ENCODE measurements at regions not wholly inside any gene's neighbourhood (a gene's known extent, or its start where the extent isn't known, plus 50 kb on each side); places are given as distances from the start of the nearest gene placed in this dataset.

DNA sequence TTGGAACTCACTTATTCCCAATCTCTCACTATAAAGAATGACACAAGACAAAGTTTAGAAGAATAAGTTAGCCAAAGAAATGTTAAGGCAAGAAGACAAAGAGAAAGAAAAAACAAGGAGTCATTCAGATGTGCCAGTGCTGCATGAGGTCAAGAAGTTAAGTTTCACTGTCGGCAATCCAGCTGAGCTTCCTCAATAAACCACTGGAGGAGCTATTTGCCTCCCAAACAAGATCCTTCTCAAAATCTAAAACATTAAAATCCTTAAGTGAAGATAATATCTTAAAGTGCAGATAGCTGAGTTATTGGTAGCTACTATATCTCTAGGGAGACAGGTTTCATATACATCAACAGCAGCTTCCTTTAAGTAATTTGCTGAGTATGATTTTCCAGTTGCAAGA is 512.3 kb downstream of the HDGFL1 start:
- ATAC-seq (ENCODE audit: low read depth): no peak
- Mint-ChIP-seq H3K4me3 (no peak overlapping the region), H3K27me3 (no peaks in the 10 kb centered on the region), H3K9me3 (peaks cover 3% of the 10 kb centered on the region), H3K4me1 (no peaks in the 10 kb centered on the region), H3K36me3 (ENCODE audit: low read depth) (no peaks in the 10 kb centered on the region), H3K27ac (no peak overlapping the region)
- TF ChIP-seq, protein P1, sequence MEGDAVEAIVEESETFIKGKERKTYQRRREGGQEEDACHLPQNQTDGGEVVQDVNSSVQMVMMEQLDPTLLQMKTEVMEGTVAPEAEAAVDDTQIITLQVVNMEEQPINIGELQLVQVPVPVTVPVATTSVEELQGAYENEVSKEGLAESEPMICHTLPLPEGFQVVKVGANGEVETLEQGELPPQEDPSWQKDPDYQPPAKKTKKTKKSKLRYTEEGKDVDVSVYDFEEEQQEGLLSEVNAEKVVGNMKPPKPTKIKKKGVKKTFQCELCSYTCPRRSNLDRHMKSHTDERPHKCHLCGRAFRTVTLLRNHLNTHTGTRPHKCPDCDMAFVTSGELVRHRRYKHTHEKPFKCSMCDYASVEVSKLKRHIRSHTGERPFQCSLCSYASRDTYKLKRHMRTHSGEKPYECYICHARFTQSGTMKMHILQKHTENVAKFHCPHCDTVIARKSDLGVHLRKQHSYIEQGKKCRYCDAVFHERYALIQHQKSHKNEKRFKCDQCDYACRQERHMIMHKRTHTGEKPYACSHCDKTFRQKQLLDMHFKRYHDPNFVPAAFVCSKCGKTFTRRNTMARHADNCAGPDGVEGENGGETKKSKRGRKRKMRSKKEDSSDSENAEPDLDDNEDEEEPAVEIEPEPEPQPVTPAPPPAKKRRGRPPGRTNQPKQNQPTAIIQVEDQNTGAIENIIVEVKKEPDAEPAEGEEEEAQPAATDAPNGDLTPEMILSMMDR (IDR thresholded peaks at IDR 0.05): no peak
- CTCF ChIA-PET: no interaction called here
- POLR2A ChIA-PET: no interaction called here
- no peak for DNase-seq
- intact Hi-C loops (cut with micrococcal nuclease): no loop called here

DNA sequence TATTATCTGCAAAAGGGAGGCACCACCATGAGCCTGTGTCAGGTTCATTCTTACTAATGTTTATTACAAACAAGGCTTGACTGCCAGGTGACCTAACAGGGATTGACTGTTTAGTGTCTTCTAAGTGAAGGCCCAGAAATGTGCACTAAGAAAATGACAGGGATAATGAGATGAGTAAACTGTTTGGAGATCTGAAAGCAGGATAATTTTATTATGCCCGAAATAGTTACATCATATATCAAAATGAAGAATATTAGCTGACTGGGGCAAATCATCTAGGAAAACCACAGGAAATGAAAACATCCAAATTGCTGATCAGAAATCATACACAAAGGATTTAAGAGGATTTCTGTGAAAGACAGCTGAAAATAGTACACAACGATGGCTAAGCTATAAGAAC is 516.7 kb downstream of the HDGFL1 start:
- ATAC-seq (ENCODE audit: low read depth) (no peak), DNase-seq (no peak)
- ChIA-PET CTCF (no interaction called here), POLR2A (no interaction called here)
- Mint-ChIP-seq H3K9me3 (peaks cover 7% of the 10 kb centered on the region), H3K27ac (no peak overlapping the region), H3K36me3 (ENCODE audit: low read depth) (no peaks in the 10 kb centered on the region), H3K27me3 (no peaks in the 10 kb centered on the region), H3K4me1 (no peaks in the 10 kb centered on the region), H3K4me3 (no peak overlapping the region)
- intact Hi-C loops (cut with micrococcal nuclease): no loop called here
- TF ChIP-seq, protein P1 (IDR thresholded peaks at IDR 0.05): no peak

DNA sequence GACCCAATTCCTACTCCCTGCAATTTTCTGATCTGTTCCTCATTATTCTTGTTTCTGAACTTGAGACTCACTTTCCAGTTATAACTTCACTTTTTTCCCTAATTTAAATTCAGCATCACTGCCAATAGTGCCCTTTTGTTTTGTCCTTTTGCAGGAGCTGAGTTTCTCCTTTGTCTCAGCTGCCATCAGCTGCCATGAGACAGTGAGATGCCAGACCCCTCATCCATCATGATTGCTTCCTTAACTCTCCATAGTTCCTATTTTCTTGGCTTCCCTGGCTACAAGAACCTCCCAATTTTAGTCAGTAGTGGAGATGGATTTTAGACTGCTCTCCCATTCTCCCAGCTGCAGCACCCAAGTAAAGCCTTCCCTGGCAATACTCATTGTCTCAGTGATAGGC is 518.1 kb downstream of the HDGFL1 start:
- Mint-ChIP-seq H3K27me3 (no peaks in the 10 kb centered on the region), H3K4me3 (no peak overlapping the region), H3K27ac (no peak overlapping the region), H3K36me3 (ENCODE audit: low read depth) (no peaks in the 10 kb centered on the region), H3K4me1 (no peaks in the 10 kb centered on the region), H3K9me3 (peaks cover 4% of the 10 kb centered on the region)
- ChIA-PET CTCF (no interaction called here), POLR2A (no interaction called here)
- TF ChIP-seq, protein P1 (IDR thresholded peaks at IDR 0.05): no peak
- intact Hi-C loops (cut with micrococcal nuclease): no loop called here
- no peak for DNase-seq
- no peak for ATAC-seq (ENCODE audit: low read depth)

DNA sequence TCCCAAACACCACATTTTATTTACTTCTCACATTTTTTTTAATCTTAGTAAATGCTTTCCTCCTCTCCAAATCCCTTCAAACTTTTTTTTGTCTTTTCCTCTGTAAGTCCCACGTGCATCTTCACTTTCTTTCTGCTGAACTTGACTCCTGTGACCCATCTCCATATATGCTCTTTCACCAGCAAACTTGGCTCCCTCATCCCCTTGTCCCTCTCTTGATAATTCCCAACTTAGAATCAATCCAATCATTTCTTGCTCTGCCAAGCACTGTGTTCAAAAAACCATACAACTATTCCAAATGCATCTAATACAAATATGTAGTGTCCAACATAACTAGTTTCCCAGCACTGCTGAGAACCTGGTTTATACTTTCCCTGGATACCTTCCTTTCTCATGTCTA is 519.4 kb downstream of the HDGFL1 start:
- Mint-ChIP-seq H3K27ac (no peak overlapping the region), H3K9me3 (peaks cover 4% of the 10 kb centered on the region), H3K36me3 (ENCODE audit: low read depth) (no peaks in the 10 kb centered on the region), H3K4me3 (no peak overlapping the region), H3K27me3 (no peaks in the 10 kb centered on the region), H3K4me1 (no peaks in the 10 kb centered on the region)
- TF ChIP-seq, protein P1 (IDR thresholded peaks at IDR 0.05): no peak
- ChIA-PET POLR2A (no interaction called here), CTCF (no interaction called here)
- intact Hi-C loops (cut with micrococcal nuclease): no loop called here
- ATAC-seq (ENCODE audit: low read depth): no peak
- DNase-seq: no peak

DNA sequence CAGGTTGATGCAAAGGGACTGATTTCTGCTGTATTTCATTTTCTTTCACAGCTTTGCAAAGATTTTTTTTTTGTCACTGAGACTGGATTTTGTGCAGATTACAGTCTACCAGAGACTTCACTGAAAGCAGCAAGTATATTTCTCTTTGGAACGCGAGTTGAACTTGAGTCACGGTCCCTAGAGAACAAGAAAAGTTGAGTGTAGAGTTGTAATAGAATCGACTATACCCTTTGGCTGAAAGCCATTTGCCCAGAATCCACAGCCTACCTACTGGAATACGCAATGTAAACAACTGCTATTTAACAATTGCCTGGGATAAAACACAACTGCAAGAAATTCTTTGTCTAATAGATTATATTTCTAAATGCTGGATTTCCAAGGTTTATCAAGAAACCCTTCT is 520.6 kb downstream of the HDGFL1 start:
- no peaks in the 10 kb centered on the region for H3K4me1 Mint-ChIP-seq

More for the DNA sequence above, 520.6 kb downstream of the HDGFL1 start:
- POLR2A ChIA-PET: no interaction called here
- no peaks in the 10 kb centered on the region for H3K36me3 Mint-ChIP-seq (ENCODE audit: low read depth)
- TF ChIP-seq, protein P1 (IDR thresholded peaks at IDR 0.05): no peak
- ATAC-seq (ENCODE audit: low read depth) (no peak), DNase-seq (no peak)
- H3K9me3 Mint-ChIP-seq: peaks cover 7% of the 10 kb centered on the region
- no peaks in the 10 kb centered on the region for H3K27me3 Mint-ChIP-seq
- no peak overlapping the region for H3K27ac Mint-ChIP-seq
- CTCF ChIA-PET: no interaction called here
- intact Hi-C loops (cut with micrococcal nuclease): no loop called here
- no peak overlapping the region for H3K4me3 Mint-ChIP-seq
